HepG2 (cell line): ENCODE measurements at regions not wholly inside any gene's neighbourhood (a gene's known extent, or its start where the extent isn't known, plus 50 kb on each side); places are given as distances from the start of the nearest gene placed in this dataset.

Source experiments
- ATAC-seq: fragments of 200-7000 bp; cut with Tn5 transposase; 3 replicates; pipeline ENCODE4 v1.9.1; 2020; ENCODE audit warnings: mild to moderate bottlenecking, moderate library complexity
- BruUV-seq: library from RNA; stranded (reverse); fragments of 400-500 nt; replicated peaks from 2 replicates; lab custom pipeline; 2021; lab: Mats Ljungman, UMichigan
- CTCF ChIA-PET: fragments of 300-600 bp; formaldehyde crosslinking; extraction: SDS; loops from one replicate; lab custom pipeline; 2021; ENCODE audit warnings: low total read pairs, inconsistent platforms, low intra/inter-chr PET ratio; lab: Yijun Ruan, JAX
- POLR2A ChIA-PET: fragments of 350-600 bp; sonication (Branson Sonifier 250); formaldehyde crosslinking; loops from one replicate; lab custom pipeline; 2020; ENCODE audit warnings: antibody characterized with exemption, inconsistent platforms; lab: Yijun Ruan, JAX
- DNase-seq: peaks from one replicate; pipeline ENCODE4 v3.0.0-alpha.2; 2015; ENCODE audit warnings: low spot score
- FAIRE-seq: peaks from 3 replicates; lab custom pipeline; 2011; peaks lifted over from hg19 to GRCh38; lab: Jason Lieb, UNC
- H2AFZ ChIP-seq: one replicate; pipeline ENCODE4 v1.6.1; 2011; ENCODE audit warnings: low read length, inconsistent platforms
- H3K27ac ChIP-seq: fragments of 300-600 bp; 3 replicates; pipeline ENCODE4 v1.8.0; 2011; ENCODE audit warnings: mixed run types, mild to moderate bottlenecking, mixed read lengths, low read length, inconsistent platforms; ENCODE audit not compliant: insufficient read depth; ENCODE audit errors: extremely low read length
- H3K27me3 ChIP-seq, 2 experiments: fragments of 200-600 bp in 1 of 2; 2 replicates in 1 of 2; 3 replicates in 1 of 2; pipeline versions ENCODE4 v1.6.0 to v1.8.0; 2011; ENCODE audit warnings: low read length in 2 of 2, mild to moderate bottlenecking in 2 of 2, moderate library complexity in 2 of 2, inconsistent platforms in 1 of 2; ENCODE audit not compliant: insufficient read depth in 2 of 2, control insufficient read depth in 1 of 2
- H3K36me3 ChIP-seq, 2 experiments: fragments of 200-600 bp in 1 of 2; replicated peaks in 1 of 2; 2 replicates in 1 of 2; 3 replicates in 1 of 2; pipeline versions ENCODE4 v1.5.1 to v1.8.0; 2011; ENCODE audit warnings: low read length in 2 of 2, inconsistent platforms in 1 of 2; ENCODE audit not compliant: insufficient read depth in 2 of 2, control insufficient read depth in 1 of 2
- H3K4me1 ChIP-seq: 2 replicates; pipeline ENCODE4 v1.5.1; 2012; ENCODE audit warnings: low read length, inconsistent platforms; ENCODE audit not compliant: insufficient read depth
- H3K4me2 ChIP-seq: 2 replicates; pipeline ENCODE4 v1.6.0; 2011; ENCODE audit warnings: low read depth, low read length, inconsistent platforms
- H3K4me3 ChIP-seq, 3 experiments: fragments of 200-600 bp in 1 of 3; sonication (generic), shearing (Covaris generic) in 1 of 3; replicated peaks in 1 of 3; 2 replicates each; pipeline ENCODE4 v1.5.1; 2011 to 2016; ENCODE audit warnings: low read length in 3 of 3, inconsistent platforms in 2 of 3, low read depth in 2 of 3, mild to moderate bottlenecking in 2 of 3, control low read depth in 1 of 3, mixed read lengths in 1 of 3; ENCODE audit not compliant: insufficient read depth in 1 of 3
- H3K79me2 ChIP-seq: one replicate; pipeline ENCODE4 v1.6.1; 2011; ENCODE audit warnings: low read length, inconsistent platforms; ENCODE audit not compliant: insufficient read depth
- H3K9ac ChIP-seq: 2 replicates; pipeline ENCODE4 v1.6.0; 2011; ENCODE audit warnings: mild to moderate bottlenecking, low read depth, low read length, inconsistent platforms; ENCODE audit not compliant: insufficient read depth
- H3K9me3 ChIP-seq: 2 replicates; pipeline ENCODE4 v1.5.1; 2012; ENCODE audit warnings: mild to moderate bottlenecking, low read length
- H4K20me1 ChIP-seq: 2 replicates; pipeline ENCODE4 v1.6.0; 2011; ENCODE audit warnings: inconsistent platforms, mild to moderate bottlenecking, low read length, moderate library complexity; ENCODE audit not compliant: insufficient read depth
- ATF2 ChIP-seq: sonication (generic); formaldehyde crosslinking; IDR thresholded peaks from 2 replicates; pipeline ENCODE4 v1.4.0; 2020; ENCODE audit warnings: missing genetic modification reagents
- PCBP2 ChIP-seq: fragments of 200-400 bp; formaldehyde crosslinking; optimal IDR thresholded peaks from 2 replicates; pipeline ENCODE3; 2018; ENCODE audit warnings: low read length, low read depth; ENCODE audit not compliant: poor library complexity, severe bottlenecking
- SP2 ChIP-seq: sonication (generic); formaldehyde crosslinking; IDR thresholded peaks from 2 replicates; pipeline ENCODE4 v1.5.1; 2020; ENCODE audit warnings: mild to moderate bottlenecking, missing genetic modification reagents
- XBP1 ChIP-seq: sonication (generic); formaldehyde crosslinking; IDR thresholded peaks from 2 replicates; pipeline ENCODE4 v1.5.0; 2020; ENCODE audit warnings: missing genetic modification reagents
- ZFP37 ChIP-seq: sonication (generic); formaldehyde crosslinking; IDR thresholded peaks from 2 replicates; pipeline ENCODE4 v1.4.0; 2020; ENCODE audit warnings: missing genetic modification reagents, borderline replicate concordance
- ZHX2 ChIP-seq, 2 experiments: sonication (generic) in 1 of 2; formaldehyde crosslinking in 1 of 2; IDR thresholded peaks; 2 replicates each; pipeline versions ENCODE4 v1.6.1 to v1.9.0; 2014 to 2022; ENCODE audit warnings: antibody characterized with exemption in 1 of 2, borderline replicate concordance in 1 of 2, inconsistent platforms in 1 of 2, low read depth in 1 of 2, missing genetic modification reagents in 1 of 2
- ZNF10 ChIP-seq: sonication (generic); formaldehyde crosslinking; IDR thresholded peaks from 2 replicates; pipeline ENCODE4 v1.4.0; 2020; ENCODE audit warnings: mild to moderate bottlenecking, low read depth, missing genetic modification reagents, borderline replicate concordance
- ZNF143 ChIP-seq: sonication (generic); formaldehyde crosslinking; IDR thresholded peaks from 2 replicates; pipeline ENCODE4 v1.4.0; 2020; ENCODE audit warnings: missing genetic modification reagents
- ZNF225 ChIP-seq: sonication (generic); formaldehyde crosslinking; IDR thresholded peaks from 2 replicates; pipeline ENCODE4 v1.4.0; 2020; ENCODE audit warnings: mild to moderate bottlenecking, missing genetic modification reagents
- ZNF510 ChIP-seq: sonication (generic); formaldehyde crosslinking; IDR thresholded peaks from 2 replicates; pipeline ENCODE4 v1.4.0; 2020; ENCODE audit warnings: low read depth, mild to moderate bottlenecking, missing genetic modification reagents
- ZNF607 ChIP-seq: sonication (generic); formaldehyde crosslinking; IDR thresholded peaks from 2 replicates; pipeline ENCODE4 v1.5.1; 2020; ENCODE audit warnings: missing genetic modification reagents, mild to moderate bottlenecking, borderline replicate concordance
- ZNF672 ChIP-seq: sonication (generic); formaldehyde crosslinking; IDR thresholded peaks from 2 replicates; pipeline ENCODE4 v1.8.1; 2022; ENCODE audit warnings: missing genetic modification reagents
- ZNF674 ChIP-seq: sonication (generic); formaldehyde crosslinking; IDR thresholded peaks from 2 replicates; pipeline ENCODE4 v1.5.0; 2020; ENCODE audit warnings: low read depth, mild to moderate bottlenecking, missing genetic modification reagents
- ZSCAN20 ChIP-seq: sonication (generic); formaldehyde crosslinking; IDR thresholded peaks from 2 replicates; pipeline ENCODE4 v1.4.0; 2020; ENCODE audit warnings: missing genetic modification reagents, mild to moderate bottlenecking, borderline replicate concordance
- WGBS: methylation state at CpG from one replicate; pipeline ENCODE4 v1.1.6; 2017; ENCODE audit warnings: low lambda C conversion rate; 5-methylcytosine and 5-hydroxymethylcytosine counted together
- in situ Hi-C: cut with HindIII; loops from 2 replicates; pipeline ENCODE4 v1.10.0; 2017; ENCODE audit warnings: low pct_unique_long_range_greater_than_20kb; ENCODE audit not compliant: extremely low pct_ligation_motif_present
- intact Hi-C: fragments of 100-400 bp; cut with micrococcal nuclease; formaldehyde crosslinking; loops from one replicate; pipeline ENCODE4 v1.10.0; 2022; ENCODE audit not compliant: unreplicated experiment

DNA sequence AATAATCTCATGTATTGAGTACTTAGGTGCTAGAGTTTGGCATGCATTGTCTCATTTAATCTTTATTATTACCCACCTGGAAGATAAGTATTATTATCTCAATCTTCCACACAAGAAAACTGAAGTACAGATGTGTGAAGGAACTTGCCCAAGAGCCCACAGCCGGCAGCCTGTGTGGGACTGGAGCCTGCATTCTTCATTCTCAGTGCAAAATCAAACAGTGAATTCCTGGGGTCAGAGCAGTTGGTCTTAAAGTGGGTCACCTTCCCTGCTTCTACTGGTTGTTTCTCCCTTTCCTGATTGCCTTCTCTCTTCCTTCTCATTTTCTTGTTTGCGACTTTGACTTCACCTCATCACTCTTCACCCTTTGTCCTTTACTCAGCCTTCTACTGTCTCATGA is 144.7 kb upstream of the LYZL1 start:
- Histone ChIP-seq H3K4me3 (no peak overlapping the region), H3K9me3 (no peaks in the 10 kb centered on the region), H3K79me2 (no peaks in the 10 kb centered on the region), H3K4me1 (no peaks in the 10 kb centered on the region), H3K4me2 (no peak overlapping the region), H4K20me1 (no peaks in the 10 kb centered on the region), H3K27ac (no peak overlapping the region), H3K36me3 (no peaks in the 10 kb centered on the region; a peak in 1 of 5 replicates), H3K9ac (no peak overlapping the region), H2AFZ (no peak overlapping the region), H3K27me3 (peaks cover 0 to 9% of the 10 kb centered on the region in 2 experiments; a peak in 1 of 5 replicates)
- POLR2A ChIA-PET = no interaction called here
- 16% methylated on average over 2 of the region's 2 CpGs for WGBS
- intact Hi-C loops = no loop called here
- BruUV-seq = no TSS peak
- in situ Hi-C loops = no loop called here
- ATAC-seq (no peak), DNase-seq (no peak), FAIRE-seq (no peak)
- CTCF ChIA-PET = no interaction called here
- TF ChIP-seq XBP1 (CRISPR knock-in tag) = no peak
- TF ChIP-seq ZSCAN20 (CRISPR knock-in tag) = no peak
- no peak for TF ChIP-seq ZFP37 (CRISPR knock-in tag)
- no peak for TF ChIP-seq ZNF225 (CRISPR knock-in tag)
- no peak for TF ChIP-seq ZNF510 (CRISPR knock-in tag)
- no peak for TF ChIP-seq PCBP2
- no peak for TF ChIP-seq ZNF672
- TF ChIP-seq ZHX2 (IDR thresholded peaks at IDR 0.05; ENCODE audit: low read depth) = no peak
- TF ChIP-seq ZHX2 (CRISPR knock-in tag; IDR thresholded peaks at IDR 0.05; ENCODE audit: borderline replicate concordance) = no peak
- no peak for TF ChIP-seq ZNF143 (CRISPR knock-in tag)
- no peak for TF ChIP-seq ZNF10
- TF ChIP-seq ZNF674 (CRISPR knock-in tag) = no peak
- no peak for TF ChIP-seq SP2 (CRISPR knock-in tag)
- no peak for TF ChIP-seq ZNF607
- TF ChIP-seq ATF2 (CRISPR knock-in tag) = no peak
